GM23248 (cell line): ENCODE measurements at regions not wholly inside any gene's neighbourhood (a gene's known extent, or its start where the extent isn't known, plus 50 kb on each side); places are given as distances from the start of the nearest gene placed in this dataset.

Source experiments
- DNase-seq: peaks from one replicate; pipeline ENCODE4 v3.0.0-alpha.2; 2015
- H2AFZ ChIP-seq: fragments of 200-600 bp; sonication (generic); 2 replicates; pipeline ENCODE4 v1.6.1; 2016; ENCODE audit warnings: antibody characterized with exemption
- H3F3A ChIP-seq: fragments of 200-600 bp; sonication (generic); 2 replicates; pipeline ENCODE4 v1.6.1; 2016; ENCODE audit warnings: mild to moderate bottlenecking, antibody characterized with exemption, mixed run types; ENCODE audit not compliant: insufficient read depth
- H3K27ac ChIP-seq: fragments of 200-600 bp; sonication (generic); 2 replicates; pipeline ENCODE4 v1.5.1; 2016; ENCODE audit warnings: mild to moderate bottlenecking
- H3K27me3 ChIP-seq: fragments of 200-600 bp; sonication (generic); replicated peaks from 2 replicates; pipeline ENCODE4 v1.6.1; 2016; ENCODE audit warnings: mild to moderate bottlenecking; ENCODE audit not compliant: insufficient read depth
- H3K36me3 ChIP-seq: fragments of 200-600 bp; sonication (generic); 2 replicates; pipeline ENCODE4 v1.6.1; 2016; ENCODE audit warnings: low read depth, mild to moderate bottlenecking
- H3K4me1 ChIP-seq: fragments of 200-600 bp; sonication (generic); 2 replicates; pipeline ENCODE4 v1.6.1; 2016; ENCODE audit warnings: mild to moderate bottlenecking; ENCODE audit not compliant: insufficient read depth
- H3K4me2 ChIP-seq: fragments of 200-600 bp; sonication (generic); one replicate; pipeline ENCODE4 v1.6.1; 2016; ENCODE audit warnings: mild to moderate bottlenecking; ENCODE audit not compliant: unreplicated experiment
- H3K4me3 ChIP-seq: fragments of 200-600 bp; sonication (generic); 2 replicates; pipeline ENCODE4 v1.5.1; 2016; ENCODE audit warnings: mild to moderate bottlenecking
- H3K79me2 ChIP-seq: fragments of 200-600 bp; sonication (generic); 2 replicates; pipeline ENCODE4 v1.6.1; 2016; ENCODE audit warnings: mild to moderate bottlenecking; ENCODE audit not compliant: insufficient read depth
- H3K9ac ChIP-seq: fragments of 200-600 bp; sonication (generic); 2 replicates; pipeline ENCODE4 v1.6.1; 2016; ENCODE audit warnings: mild to moderate bottlenecking
- H3K9me2 ChIP-seq: fragments of 200-600 bp; sonication (generic); 2 replicates; pipeline ENCODE4 v1.6.1; 2016; ENCODE audit warnings: mixed run types, mild to moderate bottlenecking, moderate library complexity; ENCODE audit not compliant: insufficient read depth
- H3K9me3 ChIP-seq: fragments of 200-600 bp; sonication (generic); one replicate; pipeline ENCODE4 v1.6.1; 2017; ENCODE audit warnings: low read depth
- H4K20me1 ChIP-seq: fragments of 200-600 bp; sonication (generic); 2 replicates; pipeline ENCODE4 v1.6.0; 2016; ENCODE audit not compliant: insufficient read depth
- EZH2 ChIP-seq: fragments of 200-600 bp; sonication (generic); IDR thresholded peaks from 2 replicates; pipeline ENCODE4 v1.6.1; 2018; ENCODE audit warnings: antibody characterized with exemption, mild to moderate bottlenecking; ENCODE audit not compliant: insufficient read depth, poor library complexity, severe bottlenecking
- EZH2phosphoT487 ChIP-seq: fragments of 200-600 bp; sonication (generic); IDR thresholded peaks from 2 replicates; pipeline ENCODE4 v1.6.1; 2018; ENCODE audit warnings: antibody characterized with exemption, moderate library complexity, mild to moderate bottlenecking, low read depth; ENCODE audit not compliant: insufficient read depth
- WGBS, 2 experiments: methylation state at CpG; one replicate each; pipeline ENCODE4 v1.1.6; 2015 to 2017; ENCODE audit warnings: low lambda C conversion rate in 2 of 2, low coverage in 1 of 2; ENCODE audit errors: missing lambda C conversion rate in 2 of 2; 5-methylcytosine and 5-hydroxymethylcytosine counted together
- in situ Hi-C: fragments of 300-500 bp; cut with MboI; formaldehyde crosslinking; loops from 2 replicates; pipeline ENCODE4 v1.15.0; 2020

- 54 to 59% methylated on average over 9 of the region's 9 CpGs for WGBS, 2 experiments
- Histone ChIP-seq H3K4me1 (no peaks in the 10 kb centered on the region), H2AFZ (no peak overlapping the region), H3K4me2 (no peak overlapping the region), H3K9me3 (no peaks in the 10 kb centered on the region), H3K9ac (no peak overlapping the region), H3K9me2 (no peaks in the 10 kb centered on the region), H3F3A (no peaks in the 10 kb centered on the region), H3K27me3 (no peaks in the 10 kb centered on the region), H3K36me3 (no peaks in the 10 kb centered on the region), H4K20me1 (no peaks in the 10 kb centered on the region), H3K4me3 (no peak overlapping the region), H3K79me2 (no peaks in the 10 kb centered on the region), H3K27ac (no peak overlapping the region)
- TF ChIP-seq EZH2phosphoT487: no peak
- TF ChIP-seq EZH2: no peak
- DNase-seq: no peak
- in situ Hi-C loops: no loop called here
Observed at GRCh38 chr10:128708182-128708581, 582.0 kb upstream of the MKI67 start.

- 79 to 86% methylated on average over 12 of the region's 12 CpGs for WGBS, 2 experiments
- in situ Hi-C loops: no loop called here
- no peak for DNase-seq
- Histone ChIP-seq H3K27ac (no peak overlapping the region), H3F3A (no peaks in the 10 kb centered on the region), H4K20me1 (no peaks in the 10 kb centered on the region), H3K9ac (no peak overlapping the region), H2AFZ (no peak overlapping the region), H3K4me1 (no peaks in the 10 kb centered on the region), H3K4me2 (no peak overlapping the region), H3K79me2 (no peaks in the 10 kb centered on the region), H3K27me3 (no peaks in the 10 kb centered on the region), H3K36me3 (no peaks in the 10 kb centered on the region), H3K4me3 (no peak overlapping the region), H3K9me2 (no peaks in the 10 kb centered on the region), H3K9me3 (no peaks in the 10 kb centered on the region)
- TF ChIP-seq EZH2 (no peak), EZH2phosphoT487 (no peak)
Observed at GRCh38 chr10:128709686-128710085, 583.5 kb upstream of the MKI67 start.

GRCh38 chr10:128710098-128710797 is 584.0 kb upstream of the MKI67 start:
- 80 to 90% methylated on average over 45 to 48 of the region's 49 CpGs for WGBS, 2 experiments
- Histone ChIP-seq H4K20me1 (no peaks in the 10 kb centered on the region), H3K9me2 (no peaks in the 10 kb centered on the region), H3K4me3 (no peak overlapping the region), H3K27ac (no peak overlapping the region), H3K9ac (no peak overlapping the region), H3F3A (no peaks in the 10 kb centered on the region), H3K79me2 (no peaks in the 10 kb centered on the region), H3K4me1 (no peaks in the 10 kb centered on the region), H3K36me3 (no peaks in the 10 kb centered on the region), H2AFZ (no peak overlapping the region), H3K4me2 (no peak overlapping the region), H3K9me3 (no peaks in the 10 kb centered on the region), H3K27me3 (no peaks in the 10 kb centered on the region)
- TF ChIP-seq EZH2: no peak
- TF ChIP-seq EZH2phosphoT487: no peak
- no peak for DNase-seq
- in situ Hi-C loops: no loop called here

GRCh38 chr10:128710798-128711183 is 584.6 kb upstream of the MKI67 start:
- H2AFZ ChIP-seq: no peak overlapping the region
- H4K20me1 ChIP-seq: no peaks in the 10 kb centered on the region
- H3K9me3 ChIP-seq: no peaks in the 10 kb centered on the region
- no peak overlapping the region for H3K9ac ChIP-seq
- no peak overlapping the region for H3K27ac ChIP-seq
- in situ Hi-C loops: no loop called here
- H3K79me2 ChIP-seq: no peaks in the 10 kb centered on the region
- no peak overlapping the region for H3K4me3 ChIP-seq
- 38 to 54% methylated on average over 8 of the region's 8 CpGs for WGBS, 2 experiments
- H3K4me2 ChIP-seq: no peak overlapping the region
- H3K9me2 ChIP-seq: no peaks in the 10 kb centered on the region
- TF ChIP-seq EZH2phosphoT487 (no peak), EZH2 (no peak)
- no peaks in the 10 kb centered on the region for H3K27me3 ChIP-seq
- no peaks in the 10 kb centered on the region for H3F3A ChIP-seq
- H3K36me3 ChIP-seq: no peaks in the 10 kb centered on the region
- no peak for DNase-seq
- no peaks in the 10 kb centered on the region for H3K4me1 ChIP-seq

GRCh38 chr10:128711806-128712205 is 585.6 kb upstream of the MKI67 start:
- no peak for DNase-seq
- no peak overlapping the region for H3K27ac ChIP-seq
- no peak overlapping the region for H3K9ac ChIP-seq
- H3K4me2 ChIP-seq: no peak overlapping the region
- H3K36me3 ChIP-seq: no peaks in the 10 kb centered on the region
- H3K4me3 ChIP-seq: no peak overlapping the region
- H3K27me3 ChIP-seq: no peaks in the 10 kb centered on the region
- no peaks in the 10 kb centered on the region for H3K79me2 ChIP-seq
- no peaks in the 10 kb centered on the region for H3K4me1 ChIP-seq
- H2AFZ ChIP-seq: no peak overlapping the region
- TF ChIP-seq EZH2phosphoT487 (no peak), EZH2 (no peak)
- no peaks in the 10 kb centered on the region for H3K9me2 ChIP-seq
- H4K20me1 ChIP-seq: no peaks in the 10 kb centered on the region
- H3K9me3 ChIP-seq: no peaks in the 10 kb centered on the region
- in situ Hi-C loops: no loop called here
- WGBS, 2 experiments: 25 to 27% methylated on average over 9 of the region's 9 CpGs
- H3F3A ChIP-seq: no peaks in the 10 kb centered on the region
